ENCODE measurements at regions not wholly inside any gene's neighbourhood (a gene's known extent, or its start where the extent isn't known, plus 50 kb on each side); places are given as distances from the start of the nearest gene placed in this dataset.

DNA sequence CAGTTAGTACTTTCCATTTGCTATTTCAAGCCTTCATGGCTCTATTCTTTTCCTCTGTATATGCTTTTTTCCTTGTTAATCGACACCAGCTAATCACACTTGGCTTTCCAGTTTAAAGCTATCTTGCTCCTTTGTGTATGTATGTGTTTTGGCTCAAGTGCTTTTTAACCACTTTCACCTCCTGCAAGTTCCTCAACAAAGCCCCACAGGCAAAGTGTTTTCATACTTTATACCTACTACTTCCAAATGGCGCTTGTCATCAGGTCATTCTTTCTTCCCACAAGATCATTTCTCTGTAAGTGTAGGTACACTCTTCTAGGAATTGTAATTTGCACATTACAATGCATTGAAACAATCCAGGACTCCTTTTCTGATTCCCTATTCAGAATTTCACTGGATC lies 64.0 kb upstream of the FIGN start:
- DNase-seq (ENCODE audit: low spot score) = no peak
- Histone ChIP-seq H3K4me3 (no peak overlapping the region), H3K27ac (peak overlapping the region in 1 of 2 donors; percentile 48), H3K4me1 (peaks cover 0 to 18% of the 10 kb centered on the region in 2 donors), H3K36me3 (no peaks in the 10 kb centered on the region), H3K9me3 (no peaks in the 10 kb centered on the region), H3K27me3 (no peaks in the 10 kb centered on the region)
- TF ChIP-seq CTCF (IDR thresholded peaks at IDR 0.05) = no peak

GRCh38 chr2:163794635-163795034 lies 58.8 kb upstream of the FIGN start:
- no peaks in the 10 kb centered on the region for H3K4me1 ChIP-seq
- no peaks in the 10 kb centered on the region for H3K9me3 ChIP-seq
- no peak for TF ChIP-seq CTCF (IDR thresholded peaks at IDR 0.05)
- H3K4me3 ChIP-seq = no peak overlapping the region
- DNase-seq (ENCODE audit: low spot score) = no peak
- H3K36me3 ChIP-seq = no peaks in the 10 kb centered on the region
- no peaks in the 10 kb centered on the region for H3K27me3 ChIP-seq
- no peak overlapping the region for H3K27ac ChIP-seq
